ENCODE measurements at regions not wholly inside any gene's neighbourhood (a gene's known extent, or its start where the extent isn't known, plus 50 kb on each side); places are given as distances from the start of the nearest gene placed in this dataset.

GRCh38 chr14:26856876-26857518 lies 259.2 kb upstream of the NOVA1 start:
- DNase-seq = no peak

- no peak for DNase-seq
These were observed 261.6 kb upstream of the NOVA1 start for GRCh38 chr14:26859483-26859882.

GRCh38 chr14:26860111-26860510 lies 262.3 kb upstream of the NOVA1 start:
- no peak for DNase-seq

- DNase-seq = no peak
These were observed 265.9 kb upstream of the NOVA1 start for GRCh38 chr14:26863736-26864135.

GRCh38 chr14:26866721-26867120 lies 268.9 kb upstream of the NOVA1 start:
- DNase-seq = no peak

- DNase-seq = no peak
These were observed 269.4 kb upstream of the NOVA1 start for GRCh38 chr14:26867171-26867757.

GRCh38 chr14:26870096-26870495 lies 272.3 kb upstream of the NOVA1 start:
- DNase-seq = no peak

- no peak for DNase-seq
These were observed 273.1 kb upstream of the NOVA1 start for GRCh38 chr14:26870722-26871617.

- DNase-seq = no peak
These were observed 274.9 kb upstream of the NOVA1 start for GRCh38 chr14:26872515-26873361.

- no peak for DNase-seq
These were observed 275.6 kb upstream of the NOVA1 start for GRCh38 chr14:26873362-26873960.

GRCh38 chr14:26887847-26888246 lies 290.0 kb upstream of the NOVA1 start:
- DNase-seq = no peak

- DNase-seq = no peak
These were observed 290.8 kb upstream of the NOVA1 start for GRCh38 chr14:26888592-26888991.

GRCh38 chr14:26896447-26896846 lies 298.6 kb upstream of the NOVA1 start:
- no peak for DNase-seq

GRCh38 chr14:26897196-26897595 lies 299.4 kb upstream of the NOVA1 start:
- no peak for DNase-seq

GRCh38 chr14:26905229-26905628 lies 307.4 kb upstream of the NOVA1 start:
- DNase-seq = no peak

- no peak for DNase-seq
These were observed 316.0 kb upstream of the NOVA1 start for GRCh38 chr14:26913786-26914185.

GRCh38 chr14:26917086-26917485 lies 319.3 kb upstream of the NOVA1 start:
- no peak for DNase-seq

- no peak for DNase-seq
These were observed 328.2 kb upstream of the NOVA1 start for GRCh38 chr14:26925876-26926584.

GRCh38 chr14:26926585-26926984 lies 328.8 kb upstream of the NOVA1 start:
- no peak for DNase-seq

- no peak for DNase-seq
These were observed 330.2 kb upstream of the NOVA1 start for GRCh38 chr14:26928019-26928418.

GRCh38 chr14:26929361-26929760 lies 331.5 kb upstream of the NOVA1 start:
- DNase-seq = no peak

GRCh38 chr14:26930576-26930975 lies 332.7 kb upstream of the NOVA1 start:
- DNase-seq = no peak
